ENCODE measurements at regions not wholly inside any gene's neighbourhood (a gene's known extent, or its start where the extent isn't known, plus 50 kb on each side); places are given as distances from the start of the nearest gene placed in this dataset.

GRCh38 chr9:26358836-26359235 lies 533.8 kb downstream of the CAAP1 start:
- DNase-seq (ENCODE audit: insufficient read length, low spot score) (no peak), FAIRE-seq (no peak)
- no peak for TF ChIP-seq CTCF (IDR thresholded peaks at IDR 0.05; ENCODE audit: insufficient read depth, missing control alignments)

- DNase-seq (ENCODE audit: insufficient read length, low spot score) (no peak), FAIRE-seq (no peak)
- TF ChIP-seq CTCF (IDR thresholded peaks at IDR 0.05; ENCODE audit: insufficient read depth, missing control alignments), result no peak
Measured at GRCh38 chr9:26357803-26358344, 534.7 kb downstream of the CAAP1 start.

- TF ChIP-seq CTCF (IDR thresholded peaks at IDR 0.05; ENCODE audit: insufficient read depth, missing control alignments), result no peak
- FAIRE-seq (no peak), DNase-seq (ENCODE audit: insufficient read length, low spot score) (no peak)
Measured at GRCh38 chr9:26356491-26356890, 536.1 kb downstream of the CAAP1 start.

GRCh38 chr9:26346942-26347477 lies 545.6 kb downstream of the CAAP1 start:
- FAIRE-seq (no peak), DNase-seq (ENCODE audit: insufficient read length, low spot score) (no peak)
- no peak for TF ChIP-seq CTCF (IDR thresholded peaks at IDR 0.05; ENCODE audit: insufficient read depth, missing control alignments)

GRCh38 chr9:26341545-26341944 lies 551.1 kb downstream of the CAAP1 start:
- no peak for DNase-seq (ENCODE audit: insufficient read length, low spot score)
- no peak for TF ChIP-seq CTCF (IDR thresholded peaks at IDR 0.05; ENCODE audit: insufficient read depth, missing control alignments)
- no peak for FAIRE-seq

GRCh38 chr9:26339796-26340195 lies 552.8 kb downstream of the CAAP1 start:
- DNase-seq (ENCODE audit: insufficient read length, low spot score) (no peak), FAIRE-seq (no peak)
- TF ChIP-seq CTCF (IDR thresholded peaks at IDR 0.05; ENCODE audit: insufficient read depth, missing control alignments), result no peak

- DNase-seq (ENCODE audit: insufficient read length, low spot score) (no peak), FAIRE-seq (no peak)
- no peak for TF ChIP-seq CTCF (IDR thresholded peaks at IDR 0.05; ENCODE audit: insufficient read depth, missing control alignments)
Measured at GRCh38 chr9:26335116-26335515, 557.5 kb downstream of the CAAP1 start.

Measured in D721Med (cell line).